GM21447 (cell line): ENCODE measurements at regions not wholly inside any gene's neighbourhood (a gene's known extent, or its start where the extent isn't known, plus 50 kb on each side); places are given as distances from the start of the nearest gene placed in this dataset.

Experiments
- ATAC-seq: cut with Tn5 transposase; IDR thresholded peaks from one replicate; pipeline ENCODE4 v1.9.1; 2021; ENCODE audit not compliant: unreplicated experiment

- no peak for ATAC-seq
These were observed 474.7 kb downstream of the NUF2 start for GRCh38 chr1:163796394-163796821.

DNA sequence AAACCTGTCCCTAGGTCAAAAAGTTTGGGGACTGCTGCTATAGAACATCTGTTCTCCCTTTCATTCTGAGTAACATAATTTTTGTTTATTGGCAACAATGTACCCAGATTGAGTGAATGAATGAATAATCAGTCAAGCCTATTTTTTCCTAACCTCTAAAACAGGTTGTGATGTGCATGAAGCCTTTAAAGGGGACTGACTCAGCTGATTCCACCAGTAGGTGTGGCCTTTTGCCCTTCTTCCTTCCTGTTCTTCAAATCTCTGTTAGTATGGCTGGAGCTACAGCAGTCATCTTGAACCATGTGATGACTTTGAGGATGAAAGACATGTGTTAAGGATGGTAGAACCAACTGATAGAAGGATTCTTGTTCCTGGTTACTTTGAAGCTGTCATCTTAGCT, 476.1 kb downstream of the NUF2 start:
- no peak for ATAC-seq

DNA sequence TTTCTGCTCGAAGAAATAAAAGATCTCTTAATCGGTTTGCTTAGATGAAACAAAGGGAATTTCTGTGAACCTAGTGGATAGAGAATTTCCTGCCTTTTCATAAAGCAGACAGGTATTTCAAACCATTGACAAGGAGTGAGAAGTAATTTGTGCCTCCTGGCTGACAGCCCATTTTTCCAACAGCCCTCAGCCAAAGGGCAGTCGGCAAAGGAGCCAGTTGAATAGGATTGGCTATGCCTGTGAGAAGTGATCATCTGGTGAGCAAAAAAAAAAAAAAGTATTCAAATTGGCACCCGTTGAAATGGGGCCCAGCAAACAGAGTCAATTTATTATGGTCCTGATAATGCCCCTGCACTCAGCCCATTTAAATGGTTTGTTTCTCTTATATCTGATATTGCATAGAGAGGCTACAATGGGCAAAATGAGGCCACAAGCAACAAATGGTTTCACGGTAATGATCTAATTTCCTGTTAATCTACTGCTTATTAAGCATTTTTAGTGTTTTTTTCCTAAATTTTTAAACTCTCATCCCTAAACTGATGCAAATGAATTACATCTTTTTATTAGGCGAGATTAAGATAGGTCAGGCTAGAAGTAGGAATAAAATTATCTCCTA, 477.5 kb downstream of the NUF2 start:
- ATAC-seq = no peak

DNA sequence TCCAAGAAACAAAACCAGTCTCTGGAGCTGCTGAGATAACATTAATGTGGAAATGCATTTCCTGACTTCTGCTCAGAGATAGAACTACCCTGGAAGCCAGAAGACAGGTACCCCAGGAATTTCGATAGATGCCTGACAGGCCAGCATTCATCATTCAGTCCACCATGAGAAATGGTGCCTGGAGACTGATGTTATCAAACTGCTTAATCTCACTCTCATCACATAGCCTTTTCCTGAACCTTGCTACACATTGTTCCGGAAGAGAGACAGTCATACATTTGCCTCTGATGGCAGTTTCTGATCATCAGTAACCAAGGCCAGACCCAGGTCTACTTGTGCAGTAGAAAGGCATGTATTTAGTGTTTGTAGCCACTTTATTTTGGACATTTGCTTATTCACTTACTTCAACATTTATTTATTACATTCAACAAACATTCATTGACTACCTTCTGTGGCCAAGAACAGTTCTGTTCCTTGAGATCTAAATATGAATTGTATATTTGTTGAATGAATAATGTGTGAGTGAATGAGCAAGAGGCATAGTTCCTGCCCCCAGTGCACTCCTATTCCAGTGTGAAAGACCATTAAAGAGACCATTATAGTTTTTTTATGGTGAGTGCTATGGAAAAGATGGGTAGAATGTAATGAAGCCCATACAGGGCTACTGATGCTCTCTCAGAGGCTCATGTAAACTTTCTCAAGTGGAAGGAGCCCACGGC, 485.7 kb downstream of the NUF2 start:
- no peak for ATAC-seq

DNA sequence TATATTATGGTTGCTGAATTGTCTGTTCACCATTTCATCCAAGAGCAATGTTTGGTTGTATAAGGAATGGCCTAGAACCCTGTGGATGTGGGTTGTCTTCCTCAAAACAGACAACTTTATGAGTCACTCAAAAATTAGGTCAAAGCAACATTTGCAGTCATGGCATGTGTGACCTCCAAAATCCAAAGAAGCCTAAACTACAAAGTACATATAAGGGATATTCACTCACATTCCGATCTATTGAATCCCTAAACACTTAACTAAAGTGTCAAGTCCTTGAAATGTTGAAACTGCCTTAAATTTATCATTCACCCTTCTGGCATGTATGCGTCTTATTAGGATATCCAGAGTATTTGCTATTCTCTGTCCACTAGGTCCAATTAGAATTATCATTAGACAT, 491.5 kb downstream of the NUF2 start:
- no peak for ATAC-seq

GRCh38 chr1:163820226-163820625, 498.5 kb downstream of the NUF2 start:
- no peak for ATAC-seq

DNA sequence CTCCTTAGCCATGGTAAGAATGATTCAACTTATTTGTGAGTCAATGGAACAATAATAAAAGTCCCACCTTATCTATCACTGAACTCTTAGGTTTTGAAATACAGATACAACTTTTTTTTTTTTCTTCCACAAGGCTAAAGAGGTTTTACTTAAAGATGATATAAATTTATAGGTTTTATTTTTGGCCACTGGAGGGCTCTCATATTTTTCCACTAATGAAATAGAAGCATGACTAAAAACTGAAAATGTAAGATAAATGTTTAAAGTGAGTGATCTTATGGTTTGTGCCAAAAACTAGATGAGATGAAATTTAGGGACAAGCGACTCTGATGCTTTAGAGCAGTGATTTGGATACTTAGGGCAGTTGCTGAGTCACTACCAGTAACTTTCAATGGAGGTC, 499.0 kb downstream of the NUF2 start:
- no peak for ATAC-seq

DNA sequence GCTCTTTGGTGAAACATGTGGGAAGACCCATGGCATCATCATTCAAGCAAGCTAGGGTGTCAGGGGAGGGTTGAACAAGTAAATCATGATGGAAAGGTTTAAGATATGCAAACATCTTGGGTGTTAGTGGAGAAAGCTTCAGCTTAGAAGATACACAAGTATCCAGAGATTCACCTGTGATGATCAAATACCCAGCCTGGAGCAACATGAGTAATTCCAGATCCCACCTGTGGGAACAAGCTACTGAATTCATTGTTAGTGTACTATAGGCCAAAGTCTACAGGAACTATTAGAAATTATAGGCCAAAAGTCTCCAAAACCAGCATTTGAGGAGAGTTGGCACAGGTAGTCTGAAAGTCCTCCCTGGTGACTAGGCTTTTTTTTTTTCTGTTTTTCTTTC, 499.9 kb downstream of the NUF2 start:
- ATAC-seq = no peak

DNA sequence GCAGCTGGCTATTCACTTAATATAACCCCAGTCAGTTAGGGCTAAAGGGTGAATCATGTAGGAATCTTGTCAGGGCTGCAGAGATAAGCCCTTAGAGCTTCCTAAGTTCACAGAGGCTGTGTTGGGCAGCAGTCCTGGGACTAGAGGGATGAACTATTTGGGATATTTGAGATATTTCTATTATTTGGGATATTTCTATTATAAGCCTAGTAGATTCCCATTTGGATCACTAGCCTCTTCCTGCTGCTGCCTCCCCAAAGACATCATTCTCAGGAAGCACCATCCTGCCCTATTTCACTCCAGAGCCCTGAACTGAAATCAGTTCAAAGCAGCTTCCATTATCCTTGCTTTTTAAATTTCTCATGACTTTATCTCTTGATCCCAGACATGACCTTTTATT, 501.3 kb downstream of the NUF2 start:
- no peak for ATAC-seq

DNA sequence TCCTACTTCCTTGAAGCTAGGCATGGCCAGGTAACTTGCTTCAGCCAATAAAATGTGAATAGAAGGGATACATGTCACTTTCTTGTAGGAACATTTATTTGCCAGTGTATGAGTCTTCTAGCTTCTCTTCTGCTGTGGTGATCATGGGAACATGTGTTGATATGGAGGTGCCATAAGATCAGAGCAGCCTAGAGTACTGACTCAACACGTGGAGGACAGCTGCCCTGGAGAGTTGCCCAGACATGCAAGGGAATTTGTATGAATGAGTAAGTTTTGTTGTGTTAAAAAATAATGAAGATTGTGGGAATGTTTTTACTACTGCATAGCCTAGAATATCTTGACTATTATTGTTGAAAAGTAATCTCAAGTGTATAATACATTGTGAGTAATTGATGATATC, 502.3 kb downstream of the NUF2 start:
- no peak for ATAC-seq

DNA sequence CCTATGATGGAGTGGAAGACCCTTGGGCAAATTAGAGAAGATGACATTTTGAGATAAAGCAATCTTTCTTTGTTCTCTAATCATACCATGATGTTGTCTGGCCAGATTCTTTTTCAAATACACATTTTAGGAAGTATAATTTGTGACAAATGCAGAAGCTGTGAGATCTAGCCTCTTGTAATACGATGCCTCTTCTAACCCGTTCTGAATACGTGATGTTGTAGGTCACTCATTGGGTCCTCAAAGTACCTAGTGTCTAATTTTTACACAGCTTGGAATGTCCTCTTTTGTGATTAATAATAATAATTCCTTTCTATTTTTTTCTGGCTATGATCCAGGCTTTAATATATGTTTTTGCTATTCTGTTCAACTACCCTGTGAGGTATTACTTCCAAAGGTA, 502.7 kb downstream of the NUF2 start:
- no peak for ATAC-seq

- no peak for ATAC-seq
These were observed 504.7 kb downstream of the NUF2 start for GRCh38 chr1:163826500-163826899.

DNA sequence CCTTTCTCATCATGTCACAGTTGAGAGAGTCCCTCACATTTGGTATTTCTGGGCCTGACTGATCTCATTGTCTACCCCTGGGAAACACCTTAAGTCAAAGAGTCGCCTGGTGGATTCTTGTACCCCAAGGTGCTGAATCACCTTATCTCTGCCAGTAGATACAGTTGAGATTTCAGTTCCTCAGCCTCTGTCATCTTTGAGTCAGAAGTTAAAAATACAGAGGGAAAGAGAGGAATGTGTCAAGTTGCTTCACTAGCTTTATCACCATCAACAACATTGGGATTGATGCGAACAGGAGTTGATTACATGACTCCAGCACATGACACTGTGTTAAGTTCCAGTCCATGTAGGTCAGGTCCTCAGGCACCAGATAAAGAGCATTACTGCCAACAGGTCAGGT, 513.0 kb downstream of the NUF2 start:
- ATAC-seq = no peak

DNA sequence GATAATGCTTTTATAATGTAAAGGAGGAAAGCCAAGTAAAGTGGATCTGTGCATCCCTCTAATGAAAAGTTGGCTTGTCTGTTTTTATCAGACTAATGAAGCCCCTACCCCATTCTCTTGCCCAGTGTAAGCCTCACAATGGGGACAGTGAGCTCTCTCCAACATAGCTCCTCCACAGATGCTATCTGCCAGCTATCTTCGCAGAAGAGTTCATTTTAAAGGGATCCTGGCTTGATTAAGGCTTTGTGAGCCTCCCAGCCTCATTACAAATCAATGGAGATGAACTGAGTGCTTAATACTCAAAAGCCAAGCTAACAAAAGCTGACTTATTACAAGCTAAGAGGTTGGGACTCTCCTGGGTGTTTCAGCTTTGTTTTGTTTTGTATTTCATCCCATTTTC, 514.7 kb downstream of the NUF2 start:
- ATAC-seq = no peak

- no peak for ATAC-seq
These were observed 515.5 kb downstream of the NUF2 start for GRCh38 chr1:163837206-163837605.

GRCh38 chr1:163842571-163842970, 520.8 kb downstream of the NUF2 start:
- no peak for ATAC-seq

- ATAC-seq = no peak
These were observed 522.7 kb downstream of the NUF2 start for GRCh38 chr1:163844459-163844858.

GRCh38 chr1:163845279-163845678, 523.5 kb downstream of the NUF2 start:
- no peak for ATAC-seq

DNA sequence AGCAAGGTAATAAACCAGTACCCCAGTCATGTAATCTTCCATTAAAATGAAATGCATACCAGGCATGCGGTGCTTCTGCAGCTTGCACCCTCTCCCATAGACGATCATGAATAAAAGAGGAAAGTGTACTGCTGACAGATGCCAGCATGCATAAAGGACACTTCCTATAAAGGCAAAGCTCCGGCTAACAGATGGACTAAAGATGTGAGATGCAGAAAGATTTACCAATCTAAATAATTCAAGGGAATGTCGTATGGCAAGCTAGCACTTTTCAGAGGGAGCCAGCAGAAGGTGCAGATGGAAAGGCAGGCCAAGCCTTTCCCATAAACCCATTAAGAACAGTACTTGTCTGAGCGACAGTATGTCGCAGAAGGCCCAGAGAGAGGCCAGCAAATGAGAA, 542.0 kb downstream of the NUF2 start:
- ATAC-seq = no peak

DNA sequence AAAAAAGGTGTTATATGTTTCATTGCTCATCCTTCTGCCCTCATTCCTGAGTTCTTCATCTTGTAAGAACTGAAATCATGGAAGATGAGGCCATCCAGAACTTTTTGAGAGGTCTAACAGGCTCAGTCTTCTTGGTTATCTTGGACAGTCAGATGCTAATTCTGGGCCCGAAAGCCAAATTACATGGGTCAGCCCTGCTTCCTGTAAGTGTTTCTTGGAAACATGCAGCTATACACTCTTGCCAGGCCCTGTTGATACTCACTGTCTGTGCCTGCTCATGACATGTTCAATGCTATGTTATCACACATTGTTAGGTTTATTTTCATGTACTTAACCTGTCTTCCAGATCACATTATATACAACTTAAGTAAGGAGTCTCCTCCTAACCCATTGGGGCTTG, 542.5 kb downstream of the NUF2 start:
- no peak for ATAC-seq

- ATAC-seq = no peak
These were observed 544.8 kb downstream of the NUF2 start for GRCh38 chr1:163866564-163866963.

DNA sequence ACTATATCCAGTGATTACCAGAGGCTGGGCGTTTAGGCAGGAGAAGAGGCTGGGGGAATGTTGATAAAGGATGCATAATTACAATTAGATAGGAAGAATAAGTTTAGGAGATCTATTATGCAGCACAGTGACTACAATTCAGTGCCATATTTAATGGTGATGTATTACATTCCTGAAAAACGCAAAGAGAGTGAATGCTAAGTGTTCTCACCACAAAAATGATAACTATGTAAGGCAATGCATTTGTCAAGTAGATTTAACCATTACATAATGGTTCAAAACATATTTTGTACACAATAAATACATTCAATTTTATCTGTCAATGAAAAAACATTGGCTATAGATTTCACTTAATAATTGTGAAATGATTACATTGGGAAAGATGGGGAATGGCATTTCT, 548.9 kb downstream of the NUF2 start:
- no peak for ATAC-seq

- ATAC-seq = no peak
These were observed 550.3 kb downstream of the NUF2 start for GRCh38 chr1:163872067-163872466.
